Uterus (tissue), 2 donors: ENCODE measurements at regions not wholly inside any gene's neighbourhood (a gene's known extent, or its start where the extent isn't known, plus 50 kb on each side); places are given as distances from the start of the nearest gene placed in this dataset.

ENCODE experiments used
- POLR2A ChIP-seq, 2 donors: fragments of 450-650 bp; IDR thresholded peaks; one replicate each; pipeline ENCODE4 v1.6.1; 2016; ENCODE audit warnings: antibody characterized with exemption in 2 of 2, mild to moderate bottlenecking in 1 of 2, moderate library complexity in 1 of 2
- TF ChIP-seq, protein P1 (sequence below), 4 experiments: fragments of 200-600 bp in 2 of 4; fragments of 450-650 bp in 2 of 4; sonication (generic) in 2 of 4; IDR thresholded peaks; one replicate each; pipeline ENCODE4 v1.5.1; 2016 to 2019; ENCODE audit warnings: antibody characterized with exemption in 4 of 4, mild to moderate bottlenecking in 2 of 4, moderate library complexity in 1 of 4

DNA sequence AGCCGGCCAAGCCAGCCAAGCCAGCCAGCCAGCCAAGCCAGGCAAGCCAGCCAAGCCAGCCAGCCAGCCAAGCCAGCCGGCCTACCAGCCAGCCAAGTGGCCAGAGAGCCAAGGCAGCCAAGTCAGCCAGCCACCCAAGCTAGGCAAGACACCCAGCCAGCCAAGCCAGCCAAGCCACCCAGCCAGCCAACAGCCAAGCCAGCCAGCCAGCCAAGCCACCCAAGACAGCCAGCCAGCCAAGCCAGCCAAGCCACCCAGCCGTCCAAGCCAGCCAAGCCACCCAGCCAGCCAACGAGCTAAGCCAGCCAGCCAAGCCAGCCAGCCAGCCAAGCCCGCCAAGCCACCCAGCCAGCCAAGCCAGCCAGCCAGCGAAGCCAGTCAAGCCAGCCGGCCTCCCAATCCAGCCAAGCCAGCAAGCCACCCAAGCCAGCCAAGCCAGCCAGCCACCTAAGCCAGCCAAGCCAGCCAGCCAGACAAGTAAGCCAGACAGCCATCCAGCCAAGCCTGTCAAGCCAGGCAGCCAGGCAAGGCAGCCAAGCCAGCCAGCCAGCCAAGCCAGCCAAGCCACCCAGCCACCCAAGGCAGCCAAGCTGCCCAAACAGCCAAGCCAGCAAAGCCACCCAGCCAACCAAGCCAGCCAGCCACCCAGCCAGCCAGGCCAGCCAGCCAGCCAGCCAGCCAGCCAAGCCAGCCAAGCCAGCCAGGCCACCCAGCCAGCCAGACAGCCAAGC lies 200.5 kb downstream of the GOLGA6L6 start:
- TF ChIP-seq, protein P1, sequence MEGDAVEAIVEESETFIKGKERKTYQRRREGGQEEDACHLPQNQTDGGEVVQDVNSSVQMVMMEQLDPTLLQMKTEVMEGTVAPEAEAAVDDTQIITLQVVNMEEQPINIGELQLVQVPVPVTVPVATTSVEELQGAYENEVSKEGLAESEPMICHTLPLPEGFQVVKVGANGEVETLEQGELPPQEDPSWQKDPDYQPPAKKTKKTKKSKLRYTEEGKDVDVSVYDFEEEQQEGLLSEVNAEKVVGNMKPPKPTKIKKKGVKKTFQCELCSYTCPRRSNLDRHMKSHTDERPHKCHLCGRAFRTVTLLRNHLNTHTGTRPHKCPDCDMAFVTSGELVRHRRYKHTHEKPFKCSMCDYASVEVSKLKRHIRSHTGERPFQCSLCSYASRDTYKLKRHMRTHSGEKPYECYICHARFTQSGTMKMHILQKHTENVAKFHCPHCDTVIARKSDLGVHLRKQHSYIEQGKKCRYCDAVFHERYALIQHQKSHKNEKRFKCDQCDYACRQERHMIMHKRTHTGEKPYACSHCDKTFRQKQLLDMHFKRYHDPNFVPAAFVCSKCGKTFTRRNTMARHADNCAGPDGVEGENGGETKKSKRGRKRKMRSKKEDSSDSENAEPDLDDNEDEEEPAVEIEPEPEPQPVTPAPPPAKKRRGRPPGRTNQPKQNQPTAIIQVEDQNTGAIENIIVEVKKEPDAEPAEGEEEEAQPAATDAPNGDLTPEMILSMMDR (IDR thresholded peaks at IDR 0.05): no peak
- no peak for TF ChIP-seq POLR2A (IDR thresholded peaks at IDR 0.05)
